GM21526 (cell line): ENCODE measurements at regions not wholly inside any gene's neighbourhood (a gene's known extent, or its start where the extent isn't known, plus 50 kb on each side); places are given as distances from the start of the nearest gene placed in this dataset.

ENCODE experiments used
- ATAC-seq: cut with Tn5 transposase; IDR thresholded peaks from one replicate; pipeline ENCODE4 v1.9.1; 2021; ENCODE audit warnings: moderate library complexity; ENCODE audit not compliant: unreplicated experiment, low FRiP score

DNA sequence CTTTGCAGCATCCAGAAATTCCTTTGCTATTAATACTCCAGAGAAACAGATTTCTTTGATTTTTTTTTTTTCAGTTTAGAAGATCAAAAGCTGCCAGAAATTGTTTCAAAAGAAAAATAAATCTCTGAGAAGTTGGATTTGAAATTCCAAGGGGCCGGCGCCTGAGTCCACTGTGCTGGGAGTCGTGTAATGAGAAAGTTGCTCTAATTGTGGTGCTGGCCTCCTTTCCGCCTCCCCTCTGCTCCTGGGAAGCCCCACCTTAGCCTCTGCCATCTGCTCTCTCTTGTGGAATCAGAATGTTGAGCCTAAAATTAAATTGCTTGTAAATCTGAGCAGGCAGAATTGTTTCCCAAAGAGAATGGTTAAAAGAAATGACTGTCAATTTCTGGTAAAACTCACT is 93.3 kb downstream of the EMX2 start:
- no peak for ATAC-seq

DNA sequence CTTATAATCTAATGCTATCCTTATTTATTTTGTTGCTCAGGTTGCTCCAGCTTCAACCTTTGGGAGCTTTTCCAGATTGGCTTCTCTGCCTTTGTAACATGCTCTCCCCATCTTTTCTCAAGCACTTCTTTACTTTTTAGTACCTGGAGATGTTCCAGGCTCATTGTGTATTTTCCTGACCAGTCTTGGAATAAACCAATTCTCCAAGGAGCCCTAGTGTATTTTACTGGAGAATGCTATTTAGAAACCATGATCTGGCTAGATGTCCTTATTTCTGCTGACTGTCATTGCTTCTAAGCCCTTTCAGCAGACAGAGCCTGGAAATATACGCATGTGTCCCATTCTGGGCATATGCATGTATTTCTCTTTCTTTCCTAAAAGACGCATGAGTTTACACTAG is 95.7 kb downstream of the EMX2 start:
- no peak for ATAC-seq

DNA sequence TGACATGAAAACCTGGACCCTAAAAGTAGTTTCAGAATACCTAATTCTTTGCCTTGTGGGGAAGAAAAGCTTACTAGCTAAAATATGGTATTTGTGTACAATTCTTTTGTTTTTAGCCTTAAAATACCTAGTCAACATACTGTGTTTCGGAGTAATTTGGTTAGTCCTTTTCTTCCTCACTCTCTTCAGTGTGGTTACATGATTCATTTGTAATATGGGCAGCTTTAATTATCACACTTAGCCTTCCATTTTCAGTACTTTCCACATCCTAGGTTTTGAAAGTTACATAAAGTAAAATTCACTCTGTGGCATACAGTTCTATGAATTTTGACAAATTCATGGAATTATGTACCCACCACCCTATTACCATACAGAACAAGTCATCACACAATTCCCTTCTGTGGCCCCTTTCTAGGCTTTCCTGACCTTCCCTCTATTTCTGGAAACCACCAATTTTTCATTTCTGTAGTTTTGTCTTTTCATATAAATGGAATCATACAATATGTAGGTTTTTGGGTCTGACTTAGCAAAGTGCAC is 96.2 kb downstream of the EMX2 start:
- ATAC-seq = no peak

DNA sequence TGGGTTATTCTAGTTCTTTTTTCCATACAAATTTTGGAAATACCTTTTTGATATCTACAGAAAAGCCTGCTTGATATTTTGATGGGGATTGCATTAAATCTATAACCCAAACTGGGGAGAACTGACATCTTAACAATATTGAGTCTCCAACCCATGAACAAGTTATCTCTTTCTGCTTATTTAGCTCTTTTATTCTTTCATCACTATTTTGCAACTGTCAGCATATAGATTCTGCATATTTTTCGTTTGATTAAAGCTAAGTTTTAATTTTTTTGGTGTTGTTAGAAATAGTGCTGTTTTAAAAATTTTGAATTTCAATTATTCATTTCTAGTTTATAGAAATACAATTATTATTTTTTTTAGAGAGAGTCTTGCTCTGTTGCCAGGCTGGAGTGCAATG is 97.9 kb downstream of the EMX2 start:
- ATAC-seq = no peak

DNA sequence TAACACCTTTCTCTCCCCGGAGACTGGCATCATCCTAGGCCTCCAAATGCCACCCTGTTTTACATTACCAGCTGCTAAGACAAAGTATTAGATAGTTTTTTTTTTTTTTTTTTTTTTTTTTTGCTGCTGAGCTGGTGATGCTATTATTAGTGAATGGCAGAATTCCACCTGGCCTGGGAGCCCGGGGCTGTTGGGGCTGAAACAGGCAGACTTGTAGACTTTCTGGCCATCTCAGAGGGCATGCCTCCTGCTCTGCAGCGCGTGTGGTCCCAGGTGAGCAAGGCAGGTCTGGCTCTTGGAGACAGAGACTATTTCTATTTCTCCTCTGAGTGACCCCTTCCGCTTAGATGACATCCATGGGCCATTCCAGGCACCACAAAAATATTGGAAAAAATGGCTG is 104.2 kb downstream of the EMX2 start:
- no peak for ATAC-seq

DNA sequence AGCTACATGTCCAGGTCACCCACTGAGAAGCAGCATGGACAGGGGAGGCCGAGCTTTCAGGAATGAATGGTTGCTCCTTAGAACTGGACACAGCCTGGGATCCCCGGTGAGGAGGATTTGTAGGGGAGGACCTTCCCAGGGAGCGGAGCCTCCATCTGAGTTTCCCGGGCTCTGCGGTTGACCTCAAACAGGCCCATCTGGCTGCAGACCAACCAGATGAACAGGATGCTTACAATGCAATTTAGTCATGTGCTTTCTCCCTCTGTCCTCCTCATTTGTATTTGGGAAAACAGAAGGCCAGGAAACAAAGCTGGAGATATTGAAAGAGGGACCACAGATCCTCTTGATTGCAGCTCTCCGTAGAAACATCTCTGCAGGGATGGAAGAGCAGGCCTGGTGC is 104.8 kb downstream of the EMX2 start:
- no peak for ATAC-seq

DNA sequence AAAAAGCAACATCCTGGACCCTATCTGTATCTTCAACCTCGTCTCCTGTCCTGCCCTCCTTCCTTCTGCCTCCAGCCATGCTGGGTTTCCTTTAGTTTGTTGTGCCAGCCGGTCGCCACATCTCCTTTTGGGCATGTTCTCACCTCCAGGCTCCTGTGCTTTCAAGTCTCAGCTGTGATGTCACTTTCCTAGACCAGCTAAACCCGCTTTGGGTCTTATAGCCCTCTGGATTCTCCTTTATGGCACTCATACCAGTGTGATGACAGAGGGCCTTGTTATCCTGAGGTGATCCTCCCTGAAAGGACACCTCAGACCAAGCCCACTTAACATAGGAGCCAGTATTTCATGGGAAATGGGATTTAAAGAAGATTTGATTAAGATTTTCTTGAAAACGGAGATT is 108.6 kb downstream of the EMX2 start:
- ATAC-seq = no peak

DNA sequence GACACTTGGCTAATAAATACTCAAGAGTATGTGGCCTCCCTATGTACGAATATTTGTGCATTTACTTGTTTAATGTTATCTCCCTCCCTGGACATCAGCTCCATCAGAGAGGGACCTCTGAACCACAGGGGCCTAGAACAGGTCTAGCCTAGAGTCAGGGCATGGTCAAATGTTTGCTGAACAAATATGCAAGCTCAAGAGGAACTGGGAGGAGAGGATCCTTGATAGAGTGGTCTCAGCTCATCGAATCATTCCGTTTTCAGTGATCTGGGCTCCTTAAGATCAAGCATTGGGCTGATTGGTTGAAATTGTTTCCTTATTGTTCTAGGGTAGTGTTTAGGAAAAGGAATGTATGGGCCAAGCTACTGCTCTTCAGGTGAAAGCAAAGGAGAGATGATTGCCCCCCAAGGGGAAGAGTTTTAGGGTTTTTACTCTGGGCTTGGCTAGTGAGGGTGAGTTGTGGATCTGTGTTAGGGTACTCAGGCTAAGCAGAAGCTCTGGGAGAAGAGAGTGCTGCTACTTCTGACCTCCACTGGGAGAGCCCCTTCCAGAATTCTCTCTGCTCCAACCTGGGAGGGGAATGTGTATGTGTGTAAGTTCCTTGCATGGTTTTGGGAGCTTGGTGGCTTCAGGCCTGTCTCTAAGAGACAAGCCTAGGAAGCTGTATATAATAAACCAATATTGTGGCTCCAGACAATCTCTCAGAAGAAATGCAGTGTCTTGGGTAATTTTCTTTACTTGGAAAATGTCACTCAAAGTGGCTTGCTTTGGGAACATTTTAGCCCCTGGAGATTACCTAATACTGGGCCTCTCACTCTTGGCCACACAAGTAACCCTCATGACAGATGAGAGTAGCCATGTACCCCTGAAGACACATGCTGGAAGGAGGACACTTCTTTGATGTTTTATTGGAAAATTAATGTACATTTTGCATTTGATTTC is 110.0 kb downstream of the EMX2 start:
- peak; percentile 13 for ATAC-seq

DNA sequence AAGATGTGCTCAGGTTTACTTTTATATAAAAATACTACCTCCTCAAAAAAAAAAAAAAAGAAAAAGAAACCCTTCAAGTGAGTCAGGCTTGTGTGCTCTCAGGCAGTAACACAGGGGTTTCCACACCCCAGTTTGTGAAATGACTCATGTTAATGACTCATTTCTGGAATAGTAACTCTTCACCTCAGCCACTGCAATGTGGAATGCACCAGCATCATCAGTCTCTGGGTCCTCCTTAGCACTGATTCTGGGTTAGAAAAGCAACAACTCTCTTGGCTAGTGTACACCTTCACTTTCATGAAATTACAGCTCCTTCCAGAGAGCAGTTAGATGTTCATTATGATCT is 110.6 kb downstream of the EMX2 start:
- peak; percentile 83 for ATAC-seq

DNA sequence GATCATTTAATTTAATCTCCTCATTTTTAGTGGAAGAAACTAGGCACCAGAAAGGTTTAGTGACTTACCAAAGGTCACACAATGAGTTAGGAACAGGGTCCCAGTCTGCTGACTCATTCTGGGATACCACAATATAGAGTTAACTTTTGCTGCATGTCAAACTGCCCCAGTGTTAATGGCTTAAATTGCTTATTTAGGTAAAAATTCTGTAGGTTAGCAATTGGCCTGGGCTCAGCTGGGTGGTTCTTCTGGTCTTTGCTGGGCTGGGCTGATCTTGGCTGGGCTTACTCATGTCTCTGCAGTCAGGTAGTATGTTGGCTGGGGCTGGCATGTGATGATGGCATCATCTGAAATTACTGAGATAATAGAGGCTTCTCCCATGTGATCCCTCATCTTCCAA is 111.6 kb downstream of the EMX2 start:
- no peak for ATAC-seq

DNA sequence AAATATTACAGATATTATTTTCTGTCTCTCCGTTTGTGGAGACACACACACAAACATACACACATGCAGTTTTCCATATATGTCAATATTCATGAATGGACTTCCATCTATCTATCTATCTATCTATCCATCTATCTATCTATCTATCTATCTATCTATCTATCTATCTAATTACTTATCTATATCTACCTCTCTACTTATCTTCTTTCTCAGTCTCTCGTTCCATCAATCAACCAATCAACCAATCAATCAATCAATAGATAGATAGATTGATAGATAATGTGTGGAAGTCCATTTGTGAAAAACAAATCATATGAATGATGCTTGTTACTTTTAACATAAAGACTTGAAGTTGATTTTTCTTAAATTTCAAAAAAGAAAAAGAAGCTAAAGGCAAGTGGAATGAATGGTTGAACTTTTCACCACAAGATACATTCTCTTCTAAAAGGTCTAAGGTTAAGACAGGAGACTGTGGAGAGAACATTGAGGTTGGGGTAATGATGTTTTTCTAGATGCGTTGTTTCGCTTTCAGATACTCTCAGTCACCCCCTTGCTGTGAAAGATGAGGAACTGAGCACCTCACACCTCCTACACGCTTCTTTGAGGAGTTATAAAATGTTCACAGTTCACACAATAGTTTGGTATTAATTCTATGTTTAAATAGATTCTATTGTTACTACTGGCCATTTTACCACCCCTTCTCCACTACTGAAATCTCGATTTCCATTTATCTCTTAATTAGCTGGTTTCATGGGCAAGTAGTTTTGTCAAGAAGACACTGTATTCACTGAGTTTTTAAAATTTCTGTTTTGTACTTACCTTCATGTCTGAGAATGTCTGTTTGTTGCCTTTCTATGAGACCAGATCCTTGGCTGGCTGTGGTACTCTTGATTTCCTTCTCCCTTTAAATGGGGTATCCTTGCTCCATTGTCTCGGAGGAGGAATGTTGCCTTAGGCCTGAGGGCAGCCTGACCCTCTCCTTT is 114.1 kb downstream of the EMX2 start:
- peak; percentile 89 for ATAC-seq

DNA sequence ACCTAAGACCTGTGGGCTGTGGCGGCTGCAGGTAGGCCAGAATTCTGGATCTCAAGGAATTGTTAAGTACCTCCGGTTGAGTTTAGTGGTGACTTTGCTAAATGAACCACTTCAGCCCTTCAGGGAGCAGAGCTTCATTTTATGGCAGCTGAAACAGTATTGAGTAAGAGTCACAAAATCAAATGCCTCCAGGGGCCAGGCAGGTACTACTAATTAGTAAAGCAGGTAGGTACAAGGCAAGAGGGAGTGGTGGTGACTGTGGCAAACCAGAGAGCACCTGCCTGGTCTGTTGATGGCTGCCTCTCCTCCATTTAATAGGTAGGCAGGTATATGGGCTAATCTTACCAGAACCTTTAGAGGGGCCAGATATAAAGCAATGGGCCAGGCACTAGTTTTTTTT is 118.8 kb downstream of the EMX2 start:
- ATAC-seq = no peak

DNA sequence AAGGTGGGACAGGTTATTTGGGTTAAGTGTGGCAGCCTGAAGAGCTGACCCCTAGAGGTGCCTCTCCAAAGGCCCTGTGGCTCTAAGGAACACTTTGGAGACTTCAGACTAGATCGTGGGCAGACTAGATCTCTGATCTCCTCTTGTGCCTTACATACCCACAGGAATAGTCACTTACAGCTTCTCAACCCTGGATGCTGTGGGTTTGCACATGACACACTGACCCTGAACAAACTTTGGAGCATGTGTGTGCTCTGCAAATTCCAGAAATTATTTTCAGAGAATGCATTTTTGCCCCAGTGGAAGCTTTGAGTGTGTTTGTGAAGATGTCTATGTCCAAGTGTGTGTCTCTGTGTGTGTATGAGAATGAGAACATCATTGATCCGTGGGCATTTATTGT is 119.6 kb downstream of the EMX2 start:
- no peak for ATAC-seq

DNA sequence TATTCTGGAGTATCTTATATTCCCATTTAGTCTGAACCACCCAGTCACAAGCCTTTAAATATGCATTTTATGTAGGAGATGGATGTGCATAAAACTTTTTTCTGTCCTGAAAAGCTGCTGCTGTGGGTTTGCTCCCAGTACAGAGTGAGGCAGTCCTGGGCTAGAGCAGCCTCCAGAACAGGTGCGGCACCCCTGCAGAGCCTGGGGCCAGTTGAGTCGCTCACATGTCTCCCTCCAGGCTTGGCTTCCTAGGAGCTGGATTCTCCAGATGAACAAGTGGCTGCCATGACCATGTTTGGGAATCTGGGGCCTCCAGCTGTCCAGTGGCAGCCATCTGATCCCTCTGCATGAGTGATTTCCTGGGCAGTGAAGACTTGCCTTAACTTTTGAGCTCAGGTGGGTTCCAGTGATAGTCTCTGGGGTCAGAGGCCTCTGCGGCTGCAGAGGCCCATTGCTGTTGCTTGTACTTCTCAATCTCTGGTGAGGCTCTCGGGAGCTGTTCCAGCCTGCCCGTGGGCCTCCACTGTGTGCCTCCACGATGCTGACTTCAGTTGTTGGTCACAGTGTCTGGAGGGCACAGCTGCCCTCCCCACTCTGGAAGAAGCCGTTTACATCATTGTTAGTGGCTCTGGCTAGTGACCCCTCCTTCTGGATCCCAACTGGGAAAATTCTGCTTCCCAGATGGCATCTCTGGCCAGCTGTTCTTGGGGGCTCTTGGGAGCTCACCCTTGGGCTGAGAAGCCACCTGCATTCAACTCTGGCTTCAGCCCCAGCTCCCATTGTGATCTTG is 120.4 kb downstream of the EMX2 start:
- no peak for ATAC-seq

DNA sequence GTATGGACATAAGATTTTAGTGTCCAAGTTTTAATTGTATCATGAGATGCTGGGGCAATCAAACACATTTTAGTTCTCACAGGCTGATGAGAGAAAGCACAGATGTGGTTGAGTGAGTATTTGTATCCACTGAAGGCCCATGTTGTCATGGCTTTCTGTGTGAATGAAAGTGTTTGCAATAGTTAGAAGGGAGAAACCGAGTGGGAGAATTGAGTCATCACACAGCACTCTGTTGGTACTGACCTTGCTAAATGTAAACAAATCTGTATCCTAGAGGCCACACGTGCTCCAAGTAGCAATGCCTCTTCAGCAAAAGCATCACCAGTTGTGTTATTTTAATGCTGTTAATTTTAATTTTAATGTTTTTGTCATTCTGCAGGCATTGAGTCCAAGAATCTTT is 121.2 kb downstream of the EMX2 start:
- ATAC-seq = peak; percentile 98

DNA sequence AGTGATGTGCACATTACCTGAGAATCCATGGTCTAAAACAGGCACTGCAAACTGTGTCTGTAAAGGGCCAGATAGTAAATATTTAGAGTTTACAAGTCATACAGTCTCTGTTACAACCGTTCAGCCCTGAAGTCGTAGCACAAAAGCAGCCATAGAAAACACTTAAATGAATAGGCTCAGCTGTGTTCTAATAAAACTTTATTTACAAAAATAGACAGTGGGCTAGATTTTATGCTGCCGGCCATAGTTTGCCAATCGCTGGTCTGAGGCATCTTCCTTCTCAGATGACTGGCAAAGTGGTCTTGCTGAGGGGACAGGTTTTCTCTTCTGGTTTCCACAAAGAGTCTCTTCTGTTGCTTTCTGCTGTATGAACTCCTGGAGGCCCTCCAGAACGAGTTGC is 121.7 kb downstream of the EMX2 start:
- ATAC-seq = no peak

DNA sequence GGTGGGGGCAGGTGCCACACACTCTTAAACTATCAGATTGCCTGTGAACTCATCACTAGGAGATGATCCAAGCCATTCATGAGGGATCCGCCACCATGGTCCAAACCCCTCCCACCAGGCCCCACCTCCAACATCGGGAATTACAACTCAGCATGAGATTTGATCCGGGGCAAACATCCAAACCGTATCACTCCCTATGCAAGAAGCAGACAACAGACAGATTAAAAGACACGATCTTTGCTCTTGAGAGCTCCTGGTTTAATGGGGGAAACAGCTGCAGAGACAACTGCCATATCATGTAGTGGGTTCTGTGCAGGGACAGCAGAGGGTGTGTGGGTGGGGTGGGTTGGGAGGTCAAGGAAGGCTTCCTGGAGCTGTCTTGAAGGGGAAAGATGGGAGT is 123.6 kb downstream of the EMX2 start:
- ATAC-seq = no peak

DNA sequence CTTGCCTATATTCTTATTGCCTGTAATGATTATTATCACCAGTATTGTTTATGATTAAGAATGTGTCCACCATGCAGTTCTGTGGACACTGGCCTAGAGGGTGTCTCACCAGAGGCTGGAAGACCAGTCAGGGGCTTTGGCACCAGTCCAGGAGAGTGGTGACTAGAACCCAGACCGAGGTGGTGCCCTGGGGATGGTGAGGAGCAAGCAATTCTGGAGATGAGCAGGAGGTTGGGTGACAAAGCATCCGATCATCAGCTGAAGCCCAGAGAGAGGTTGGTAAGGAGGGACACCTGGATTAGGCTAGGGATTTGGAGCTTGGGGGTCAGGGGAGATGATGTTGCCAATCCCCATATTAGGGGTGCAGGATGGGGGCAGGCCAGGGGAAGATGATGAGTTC is 124.4 kb downstream of the EMX2 start:
- ATAC-seq = no peak

DNA sequence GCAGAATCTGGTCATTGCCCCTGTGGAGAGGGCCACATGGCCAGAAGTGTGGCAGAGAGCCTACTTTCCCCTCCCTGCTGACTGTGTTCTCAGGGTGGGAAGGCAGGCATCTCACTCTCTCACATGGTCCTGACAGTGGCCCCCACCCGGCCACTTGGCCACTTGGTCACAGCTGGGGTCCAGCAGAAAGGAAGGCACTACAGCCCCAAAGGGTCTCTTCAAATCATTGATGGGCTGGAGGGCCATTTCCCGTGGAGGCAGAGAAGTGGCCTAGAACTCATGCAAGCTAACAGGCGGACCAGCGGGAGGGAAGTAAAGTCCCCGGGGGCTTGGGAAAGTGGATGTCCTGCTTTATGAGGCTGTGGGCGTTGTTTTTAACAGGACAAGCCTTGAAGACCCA is 125.3 kb downstream of the EMX2 start:
- ATAC-seq = no peak

DNA sequence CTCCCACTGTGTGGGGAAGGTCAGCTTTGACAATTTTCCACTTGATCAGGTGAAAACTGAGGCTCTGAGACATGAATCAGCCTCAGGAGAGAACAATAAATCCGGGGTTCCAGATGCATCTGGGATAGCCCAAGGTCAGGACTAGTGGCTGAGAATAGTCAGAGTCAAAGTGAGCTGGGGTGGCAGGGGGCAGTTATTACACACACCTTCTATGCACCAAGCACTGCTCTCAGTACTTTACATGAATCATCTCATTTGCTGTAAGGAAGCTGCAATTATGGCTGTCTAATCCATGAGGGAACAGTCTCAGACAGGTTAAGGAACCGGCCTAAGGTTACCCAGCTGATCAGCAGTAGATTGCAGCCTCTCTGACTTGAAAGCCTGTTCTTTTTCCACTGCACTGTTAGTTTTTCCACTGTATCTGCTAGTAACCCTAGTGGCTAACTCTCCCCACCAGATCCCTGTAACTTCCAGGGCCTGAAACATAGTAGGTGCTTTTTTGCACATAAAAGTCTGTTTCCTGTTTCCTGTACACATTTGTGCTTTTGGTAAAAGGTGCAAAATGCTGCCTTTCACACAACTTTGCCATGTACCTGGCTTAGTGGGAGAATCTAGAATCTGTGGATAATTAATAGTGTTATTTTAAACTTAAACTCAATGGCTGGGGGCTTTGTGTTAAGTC is 125.9 kb downstream of the EMX2 start:
- ATAC-seq = no peak
